B cell (primary cell): ENCODE measurements at regions not wholly inside any gene's neighbourhood (a gene's known extent, or its start where the extent isn't known, plus 50 kb on each side); places are given as distances from the start of the nearest gene placed in this dataset.
"Not testable (repeated sequence)": the region's sequence is repeated elsewhere in the genome, so short reads cannot be mapped to it uniquely, and the experiment has no call there.

Source experiments
- EZH2 ChIP-seq: IDR thresholded peaks from 2 replicates; pipeline ENCODE4 v1.6.1; 2012; ENCODE audit warnings: borderline replicate concordance, low read depth, mild to moderate bottlenecking, moderate library complexity, low read length; ENCODE audit not compliant: insufficient read depth, poor library complexity, severe bottlenecking
- TF ChIP-seq, protein P1 (sequence below): fragments of 200-600 bp; IDR thresholded peaks from one replicate; pipeline ENCODE4 v1.8.0; 2022; ENCODE audit warnings: antibody characterized with exemption, mild to moderate bottlenecking

DNA sequence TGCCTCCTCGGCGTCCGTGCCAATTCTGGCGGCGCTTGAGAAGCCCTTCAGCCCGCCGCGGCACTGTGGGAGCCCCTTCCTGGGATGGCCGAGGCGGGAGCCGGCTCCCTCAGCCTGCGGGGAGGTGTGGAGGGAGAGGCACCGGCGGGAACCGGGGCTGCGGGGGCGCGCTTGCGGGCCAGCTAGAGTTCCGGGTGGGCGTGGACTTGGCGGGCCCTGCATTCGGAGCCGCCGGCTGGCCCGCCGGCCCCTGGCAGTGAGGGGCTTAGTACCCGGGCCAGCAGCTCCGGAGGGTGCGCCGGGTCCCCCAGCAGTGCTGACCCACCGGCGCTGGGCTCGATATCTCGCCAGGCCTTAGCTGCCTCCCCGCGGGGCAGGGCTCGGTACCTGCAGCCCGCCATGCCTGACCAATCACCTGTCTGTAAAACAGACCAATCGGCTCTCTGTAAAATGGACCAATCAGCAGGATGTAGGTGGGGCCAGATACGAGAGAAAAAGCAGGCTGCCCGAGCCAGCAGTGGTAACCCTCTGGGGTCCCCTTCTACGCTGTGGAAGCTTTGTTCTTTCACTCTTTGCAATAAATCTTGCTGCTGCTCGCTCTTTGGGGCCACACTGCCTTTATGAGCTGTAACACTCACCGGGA lies 76.9 kb upstream of the TCF4 start:
- TF ChIP-seq, protein P1, sequence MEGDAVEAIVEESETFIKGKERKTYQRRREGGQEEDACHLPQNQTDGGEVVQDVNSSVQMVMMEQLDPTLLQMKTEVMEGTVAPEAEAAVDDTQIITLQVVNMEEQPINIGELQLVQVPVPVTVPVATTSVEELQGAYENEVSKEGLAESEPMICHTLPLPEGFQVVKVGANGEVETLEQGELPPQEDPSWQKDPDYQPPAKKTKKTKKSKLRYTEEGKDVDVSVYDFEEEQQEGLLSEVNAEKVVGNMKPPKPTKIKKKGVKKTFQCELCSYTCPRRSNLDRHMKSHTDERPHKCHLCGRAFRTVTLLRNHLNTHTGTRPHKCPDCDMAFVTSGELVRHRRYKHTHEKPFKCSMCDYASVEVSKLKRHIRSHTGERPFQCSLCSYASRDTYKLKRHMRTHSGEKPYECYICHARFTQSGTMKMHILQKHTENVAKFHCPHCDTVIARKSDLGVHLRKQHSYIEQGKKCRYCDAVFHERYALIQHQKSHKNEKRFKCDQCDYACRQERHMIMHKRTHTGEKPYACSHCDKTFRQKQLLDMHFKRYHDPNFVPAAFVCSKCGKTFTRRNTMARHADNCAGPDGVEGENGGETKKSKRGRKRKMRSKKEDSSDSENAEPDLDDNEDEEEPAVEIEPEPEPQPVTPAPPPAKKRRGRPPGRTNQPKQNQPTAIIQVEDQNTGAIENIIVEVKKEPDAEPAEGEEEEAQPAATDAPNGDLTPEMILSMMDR = not testable (repeated sequence)
- not testable (repeated sequence) for TF ChIP-seq EZH2
